Activated CD4-positive, alpha-beta T cell treated with anti-CD3 and anti-CD28 coated beads for 48 hours (primary cell): ENCODE measurements at regions not wholly inside any gene's neighbourhood (a gene's known extent, or its start where the extent isn't known, plus 50 kb on each side); places are given as distances from the start of the nearest gene placed in this dataset.
"Not testable (repeated sequence)": the region's sequence is repeated elsewhere in the genome, so short reads cannot be mapped to it uniquely, and the experiment has no call there.

ENCODE experiments used
- DNase-seq: peaks from one replicate; pipeline ENCODE4 v3.0.0-alpha.2; 2020

- no peak for DNase-seq
Measured at GRCh38 chr1:208349694-208350330, 105.6 kb upstream of the PLXNA2 start.

GRCh38 chr1:208350815-208351214 lies 106.6 kb upstream of the PLXNA2 start:
- DNase-seq, result no peak

GRCh38 chr1:208351838-208352237 lies 107.7 kb upstream of the PLXNA2 start:
- no peak for DNase-seq

GRCh38 chr1:208353797-208354196 lies 109.6 kb upstream of the PLXNA2 start:
- DNase-seq, result not testable (repeated sequence)

GRCh38 chr1:208357644-208358507 lies 113.7 kb upstream of the PLXNA2 start:
- no peak for DNase-seq

GRCh38 chr1:208358651-208359050 lies 114.5 kb upstream of the PLXNA2 start:
- DNase-seq, result no peak

GRCh38 chr1:208362011-208362410 lies 117.8 kb upstream of the PLXNA2 start:
- DNase-seq, result no peak

GRCh38 chr1:208366559-208366958 lies 122.4 kb upstream of the PLXNA2 start:
- no peak for DNase-seq

GRCh38 chr1:208369045-208369444 lies 124.9 kb upstream of the PLXNA2 start:
- DNase-seq, result no peak

GRCh38 chr1:208369658-208370057 lies 125.5 kb upstream of the PLXNA2 start:
- DNase-seq, result no peak

- no peak for DNase-seq
Measured at GRCh38 chr1:208374391-208374941, 130.3 kb upstream of the PLXNA2 start.

GRCh38 chr1:208381481-208381880 lies 137.3 kb upstream of the PLXNA2 start:
- no peak for DNase-seq

- no peak for DNase-seq
Measured at GRCh38 chr1:208387908-208388811, 144.0 kb upstream of the PLXNA2 start.

- no peak for DNase-seq
Measured at GRCh38 chr1:208393416-208393815, 149.2 kb upstream of the PLXNA2 start.

GRCh38 chr1:208393826-208394225 lies 149.6 kb upstream of the PLXNA2 start:
- no peak for DNase-seq

- no peak for DNase-seq
Measured at GRCh38 chr1:208397286-208397685, 153.1 kb upstream of the PLXNA2 start.

GRCh38 chr1:208405014-208405413 lies 160.8 kb upstream of the PLXNA2 start:
- no peak for DNase-seq

- no peak for DNase-seq
Measured at GRCh38 chr1:208409176-208409575, 165.0 kb upstream of the PLXNA2 start.

GRCh38 chr1:208410409-208410808 lies 166.2 kb upstream of the PLXNA2 start:
- no peak for DNase-seq

- no peak for DNase-seq
Measured at GRCh38 chr1:208413006-208413405, 168.8 kb upstream of the PLXNA2 start.

GRCh38 chr1:208418667-208419066 lies 174.5 kb upstream of the PLXNA2 start:
- DNase-seq, result no peak

- no peak for DNase-seq
Measured at GRCh38 chr1:208419746-208420420, 175.7 kb upstream of the PLXNA2 start.
